MM.1S (cell line): ENCODE measurements at regions not wholly inside any gene's neighbourhood (a gene's known extent, or its start where the extent isn't known, plus 50 kb on each side); places are given as distances from the start of the nearest gene placed in this dataset.
A peak's percentile ranks its signal among the peaks of the same experiment; 100 is the strongest.
"Not testable (repeated sequence)": the region's sequence is repeated elsewhere in the genome, so short reads cannot be mapped to it uniquely, and the experiment has no call there.

Source experiments
- DNase-seq: peaks from one replicate; pipeline ENCODE4 v3.0.0-alpha.2; 2015
- H2AFZ ChIP-seq: fragments of 300-600 bp; sonication (generic); 2 replicates; pipeline ENCODE4 v1.6.0; 2016; ENCODE audit warnings: antibody characterized with exemption, low read length
- H3F3A ChIP-seq: fragments of 300-600 bp; sonication (generic); 2 replicates; pipeline ENCODE4 v1.6.1; 2016; ENCODE audit warnings: mild to moderate bottlenecking, antibody characterized with exemption, low read length, moderate library complexity, mixed read lengths; ENCODE audit not compliant: insufficient read depth
- H3K27ac ChIP-seq: fragments of 300-600 bp; sonication (generic); 2 replicates; pipeline ENCODE4 v1.5.1; 2016; ENCODE audit warnings: mild to moderate bottlenecking, low read length
- H3K27me3 ChIP-seq: fragments of 300-600 bp; sonication (generic); replicated peaks from 2 replicates; pipeline ENCODE4 v1.6.0; 2016; ENCODE audit warnings: low read length; ENCODE audit not compliant: insufficient read depth
- H3K36me3 ChIP-seq: fragments of 300-600 bp; sonication (generic); replicated peaks from 2 replicates; pipeline ENCODE4 v1.6.1; 2016; ENCODE audit warnings: mild to moderate bottlenecking, low read length, mixed read lengths; ENCODE audit not compliant: insufficient read depth
- H3K4me1 ChIP-seq: fragments of 300-600 bp; sonication (generic); 2 replicates; pipeline ENCODE4 v1.6.1; 2016; ENCODE audit warnings: low read length, mixed read lengths
- H3K4me2 ChIP-seq: fragments of 300-600 bp; sonication (generic); 2 replicates; pipeline ENCODE4 v1.6.0; 2016; ENCODE audit warnings: low read depth, low read length
- H3K4me3 ChIP-seq: fragments of 300-600 bp; sonication (generic); 2 replicates; pipeline ENCODE4 v1.5.1; 2016; ENCODE audit warnings: low read length, mixed read lengths
- H3K79me2 ChIP-seq: fragments of 300-600 bp; sonication (generic); 2 replicates; pipeline ENCODE4 v1.6.1; 2016; ENCODE audit warnings: mixed run types, low read length, mixed read lengths
- H3K9ac ChIP-seq: fragments of 300-600 bp; sonication (generic); 2 replicates; pipeline ENCODE4 v1.6.1; 2016; ENCODE audit warnings: low read length, mixed read lengths
- H3K9me2 ChIP-seq: fragments of 300-600 bp; sonication (generic); replicated peaks from 2 replicates; pipeline ENCODE4 v1.6.1; 2016; ENCODE audit warnings: mild to moderate bottlenecking, low read length, mixed read lengths; ENCODE audit not compliant: insufficient read depth
- H3K9me3 ChIP-seq: fragments of 300-600 bp; sonication (generic); replicated peaks from 2 replicates; pipeline ENCODE4 v1.6.1; 2016; ENCODE audit warnings: mild to moderate bottlenecking, low read length, mixed read lengths; ENCODE audit not compliant: insufficient read depth
- H4K20me1 ChIP-seq: fragments of 300-600 bp; sonication (generic); 2 replicates; pipeline ENCODE4 v1.6.1; 2016; ENCODE audit warnings: mild to moderate bottlenecking, low read length, moderate library complexity, mixed read lengths; ENCODE audit not compliant: insufficient read depth
- TF ChIP-seq, protein P1 (sequence below): fragments of 300-600 bp; sonication (generic); IDR thresholded peaks from 2 replicates; pipeline ENCODE4 v1.5.1; 2016; ENCODE audit warnings: antibody characterized with exemption, low read length, mixed read lengths

DNA sequence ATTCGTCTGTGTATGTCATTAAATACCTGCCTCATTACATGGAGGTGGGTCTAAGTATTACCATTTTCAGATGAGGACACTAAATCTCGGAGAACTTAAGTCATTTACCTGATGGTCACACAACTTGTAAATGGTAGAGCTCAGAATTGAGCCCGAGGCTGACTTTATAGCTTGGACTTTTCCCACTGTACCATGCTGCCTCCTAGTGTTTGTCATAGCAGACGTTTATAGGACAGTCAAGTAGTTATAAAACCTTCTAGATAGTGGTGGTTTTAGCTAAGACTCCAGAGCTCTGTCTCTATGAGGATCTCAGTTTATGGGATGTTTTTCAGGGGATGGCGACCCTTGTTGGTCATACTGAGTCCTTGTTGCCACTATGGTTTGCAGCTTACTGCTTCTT is 271.8 kb downstream of the ZNF37A start:
- peak; percentile 44 for DNase-seq
- H3K9me2 ChIP-seq = not testable (repeated sequence)

DNA sequence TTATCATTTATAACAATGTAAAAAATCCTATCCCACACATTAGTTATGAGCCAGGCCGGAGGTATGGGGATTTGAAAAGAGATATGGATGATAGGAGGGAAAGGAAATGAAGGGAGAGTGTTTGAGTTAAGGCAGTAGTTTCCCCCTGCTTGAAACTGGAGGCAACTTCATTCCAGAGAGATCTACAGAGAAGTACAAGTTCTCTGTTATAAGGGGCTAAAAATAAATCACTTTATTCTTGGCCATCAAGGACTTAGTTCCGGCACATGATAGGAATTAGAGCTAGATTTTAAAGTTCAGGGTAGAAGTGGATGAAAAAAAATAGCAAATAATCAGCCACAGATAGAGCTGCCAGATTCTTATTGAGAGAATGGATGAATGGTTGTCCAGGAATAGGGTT is 289.7 kb downstream of the ZNF37A start:
- H3K9ac ChIP-seq, H3F3A ChIP-seq, DNase-seq, H3K36me3 ChIP-seq, H3K9me3 ChIP-seq, H3K79me2 ChIP-seq, H3K27me3 ChIP-seq, H3K4me3 ChIP-seq, H4K20me1 ChIP-seq, H3K4me1 ChIP-seq, H2AFZ ChIP-seq, H3K27ac ChIP-seq, H3K4me2 ChIP-seq, H3K9me2 ChIP-seq: not testable (repeated sequence)

More for the DNA sequence above, 271.8 kb downstream of the ZNF37A start:
- H3K27ac ChIP-seq, H3K27me3 ChIP-seq, H3K36me3 ChIP-seq, H3K79me2 ChIP-seq, H3K9me3 ChIP-seq, H3K4me3 ChIP-seq, H3K4me1 ChIP-seq, H2AFZ ChIP-seq, H3K4me2 ChIP-seq, H3F3A ChIP-seq, H4K20me1 ChIP-seq, H3K9ac ChIP-seq: not testable (repeated sequence)
- TF ChIP-seq, protein P1, sequence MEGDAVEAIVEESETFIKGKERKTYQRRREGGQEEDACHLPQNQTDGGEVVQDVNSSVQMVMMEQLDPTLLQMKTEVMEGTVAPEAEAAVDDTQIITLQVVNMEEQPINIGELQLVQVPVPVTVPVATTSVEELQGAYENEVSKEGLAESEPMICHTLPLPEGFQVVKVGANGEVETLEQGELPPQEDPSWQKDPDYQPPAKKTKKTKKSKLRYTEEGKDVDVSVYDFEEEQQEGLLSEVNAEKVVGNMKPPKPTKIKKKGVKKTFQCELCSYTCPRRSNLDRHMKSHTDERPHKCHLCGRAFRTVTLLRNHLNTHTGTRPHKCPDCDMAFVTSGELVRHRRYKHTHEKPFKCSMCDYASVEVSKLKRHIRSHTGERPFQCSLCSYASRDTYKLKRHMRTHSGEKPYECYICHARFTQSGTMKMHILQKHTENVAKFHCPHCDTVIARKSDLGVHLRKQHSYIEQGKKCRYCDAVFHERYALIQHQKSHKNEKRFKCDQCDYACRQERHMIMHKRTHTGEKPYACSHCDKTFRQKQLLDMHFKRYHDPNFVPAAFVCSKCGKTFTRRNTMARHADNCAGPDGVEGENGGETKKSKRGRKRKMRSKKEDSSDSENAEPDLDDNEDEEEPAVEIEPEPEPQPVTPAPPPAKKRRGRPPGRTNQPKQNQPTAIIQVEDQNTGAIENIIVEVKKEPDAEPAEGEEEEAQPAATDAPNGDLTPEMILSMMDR = peak; percentile 33

DNA sequence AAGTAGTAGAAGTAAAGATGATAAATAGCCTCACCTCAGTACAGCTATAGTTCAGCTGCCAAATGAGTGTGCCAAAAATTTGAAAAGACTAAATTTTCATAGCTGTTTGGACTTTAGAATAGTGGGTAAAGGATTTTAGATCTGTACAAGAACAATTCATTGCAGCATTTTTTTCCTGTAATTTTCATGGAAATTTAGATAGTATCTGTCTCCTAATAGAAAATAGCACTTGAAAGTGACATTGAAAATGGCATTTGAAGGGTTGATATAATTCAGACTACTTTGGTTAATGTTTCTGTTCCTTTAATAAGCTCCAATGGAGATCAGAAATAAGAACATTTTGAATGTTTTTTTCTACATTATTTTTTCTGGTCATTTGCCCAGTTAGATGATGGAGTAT is 292.7 kb downstream of the ZNF37A start:
- not testable (repeated sequence) for H3K4me2 ChIP-seq, H3F3A ChIP-seq, H3K9me3 ChIP-seq, H3K4me3 ChIP-seq, H3K79me2 ChIP-seq, H3K27ac ChIP-seq, DNase-seq, H3K9me2 ChIP-seq, H3K4me1 ChIP-seq, H4K20me1 ChIP-seq, H3K27me3 ChIP-seq, H3K9ac ChIP-seq, H2AFZ ChIP-seq, H3K36me3 ChIP-seq

DNA sequence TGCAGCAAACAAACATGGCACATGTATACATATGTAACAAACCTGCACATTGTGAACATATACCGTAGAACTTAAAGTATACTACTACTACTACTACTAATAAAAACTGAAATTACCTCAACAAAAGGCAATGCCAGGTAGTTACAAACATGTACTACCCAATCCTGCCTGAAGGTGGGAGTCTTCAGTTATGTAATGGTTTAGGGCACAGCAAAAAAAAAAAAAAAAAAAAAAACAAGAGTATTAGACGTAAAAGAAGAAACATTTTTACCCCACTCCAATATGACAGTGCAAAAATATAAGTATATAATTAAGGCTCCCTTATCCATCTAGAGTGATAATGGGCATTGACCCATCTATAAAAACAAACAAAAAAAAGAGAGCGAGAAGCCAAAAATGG is 296.6 kb downstream of the ZNF37A start:
- H4K20me1 ChIP-seq, H3K4me2 ChIP-seq, H3F3A ChIP-seq, H3K27me3 ChIP-seq, H3K9ac ChIP-seq, H2AFZ ChIP-seq, H3K27ac ChIP-seq, H3K9me3 ChIP-seq, H3K9me2 ChIP-seq, H3K4me3 ChIP-seq, H3K36me3 ChIP-seq, H3K4me1 ChIP-seq, H3K79me2 ChIP-seq: not testable (repeated sequence)
- DNase-seq = peak; percentile 10
- TF ChIP-seq, protein P1 = peak; percentile 26

DNA sequence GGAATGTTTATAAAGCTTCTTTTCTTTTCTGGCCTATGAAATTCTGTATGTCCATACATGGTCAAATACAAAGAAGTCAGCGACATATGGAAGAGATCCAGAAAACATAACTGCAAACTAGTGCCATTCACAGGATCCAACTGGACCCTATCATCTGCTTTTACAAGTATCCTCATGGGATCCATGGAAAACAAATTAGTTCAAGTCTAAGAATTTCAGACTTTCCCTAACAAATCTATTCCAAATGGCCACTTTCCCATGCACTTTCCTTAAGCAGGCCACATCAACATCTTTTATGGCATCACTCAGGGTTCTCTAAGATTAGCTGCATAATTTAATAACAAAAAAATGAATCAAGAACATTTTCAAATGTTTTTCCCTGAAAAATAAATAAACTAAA is 301.3 kb downstream of the ZNF37A start:
- H3F3A ChIP-seq, H4K20me1 ChIP-seq, H2AFZ ChIP-seq, H3K9me2 ChIP-seq, H3K4me1 ChIP-seq, H3K9ac ChIP-seq, H3K4me3 ChIP-seq, H3K4me2 ChIP-seq, H3K79me2 ChIP-seq, DNase-seq, H3K36me3 ChIP-seq, H3K27me3 ChIP-seq, H3K9me3 ChIP-seq, H3K27ac ChIP-seq: not testable (repeated sequence)

DNA sequence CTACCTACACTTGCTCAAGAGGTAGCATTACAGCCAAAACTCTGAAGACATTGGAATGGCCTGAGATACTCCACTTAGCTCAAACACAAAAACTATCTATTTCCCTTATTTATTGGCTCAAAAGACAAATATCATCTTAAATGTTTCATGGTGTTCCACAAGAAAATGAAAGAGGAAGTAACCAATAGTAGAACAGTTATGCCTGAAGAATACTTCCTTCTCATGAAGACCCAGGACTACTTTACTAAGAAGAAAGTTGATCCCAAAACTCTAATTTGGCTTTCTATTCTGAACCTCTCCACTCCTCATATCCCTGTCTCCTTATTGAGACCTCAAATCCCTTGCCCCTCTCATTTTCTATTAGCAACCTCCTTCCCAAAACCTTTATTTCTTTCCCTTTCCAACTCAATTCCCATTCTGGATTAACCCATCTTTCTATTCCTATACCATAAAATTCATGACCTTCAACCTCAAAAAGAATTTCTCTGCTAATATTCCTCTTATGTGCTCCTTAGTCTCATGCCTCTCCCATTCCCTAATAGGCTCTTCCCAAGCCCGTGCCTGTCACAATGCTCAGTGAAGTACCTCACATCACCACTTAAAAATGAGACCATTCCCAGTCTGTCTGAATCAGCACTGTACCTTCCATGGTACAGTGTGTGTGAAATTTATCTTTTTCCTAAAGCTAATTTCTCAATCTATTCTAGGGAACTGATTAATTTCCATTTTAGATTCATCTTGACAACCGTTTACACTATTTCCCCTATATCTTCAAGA is 302.2 kb downstream of the ZNF37A start:
- not testable (repeated sequence) for H2AFZ ChIP-seq, H4K20me1 ChIP-seq

DNA sequence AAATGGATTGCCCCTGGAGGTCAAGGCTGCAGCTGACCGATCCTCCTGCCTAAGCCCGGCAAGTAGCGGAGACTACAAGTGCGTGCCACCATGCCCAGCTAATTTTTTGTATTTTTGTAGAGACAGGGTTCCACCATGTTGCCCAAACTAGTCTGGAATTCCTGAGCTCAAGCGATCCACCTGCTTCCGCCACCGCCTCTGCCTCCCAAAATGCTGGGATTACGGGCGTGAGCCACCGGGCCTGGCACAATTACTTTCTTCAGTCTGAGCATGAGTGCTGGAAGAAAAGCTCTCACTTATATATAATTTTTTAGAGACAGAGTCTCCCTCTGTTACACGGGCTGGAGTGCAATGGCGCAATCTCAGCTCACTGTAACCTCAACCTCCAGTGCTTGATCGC is 307.4 kb downstream of the ZNF37A start:
- H2AFZ ChIP-seq, H3F3A ChIP-seq, H3K9ac ChIP-seq, H3K36me3 ChIP-seq, H3K4me3 ChIP-seq, H3K9me3 ChIP-seq, H3K9me2 ChIP-seq, H3K27me3 ChIP-seq, H3K27ac ChIP-seq, H4K20me1 ChIP-seq, DNase-seq, H3K4me2 ChIP-seq, H3K79me2 ChIP-seq, H3K4me1 ChIP-seq: not testable (repeated sequence)

More for the DNA sequence above, 302.2 kb downstream of the ZNF37A start:
- H3K4me2 ChIP-seq, H3K79me2 ChIP-seq, H3K4me3 ChIP-seq, H3K9me2 ChIP-seq, H3K27me3 ChIP-seq, H3K36me3 ChIP-seq, H3F3A ChIP-seq, DNase-seq, H3K9ac ChIP-seq, H3K9me3 ChIP-seq, H3K4me1 ChIP-seq, H3K27ac ChIP-seq: not testable (repeated sequence)
